GM06990 (cell line): ENCODE measurements at regions not wholly inside any gene's neighbourhood (a gene's known extent, or its start where the extent isn't known, plus 50 kb on each side); places are given as distances from the start of the nearest gene placed in this dataset.

Experiments used
- DNase-seq: peaks from one replicate; pipeline ENCODE4 v3.0.0-alpha.2; 2011; ENCODE audit not compliant: insufficient read length; ENCODE audit errors: extremely low read depth
- H3K27me3 ChIP-seq: replicated peaks from 2 replicates; pipeline ENCODE4 v1.6.0; 2011; ENCODE audit warnings: low read length; ENCODE audit not compliant: control insufficient read depth, insufficient read depth
- H3K36me3 ChIP-seq: 2 replicates; pipeline ENCODE4 v1.5.1; 2011; ENCODE audit warnings: low read length; ENCODE audit not compliant: control insufficient read depth, insufficient read depth
- H3K4me3 ChIP-seq: replicated peaks from 2 replicates; pipeline ENCODE4 v1.5.1; 2011; ENCODE audit warnings: low read depth, mild to moderate bottlenecking, control low read depth, low read length
- CTCF ChIP-seq: IDR thresholded peaks from 2 replicates; pipeline ENCODE4 v1.5.1; 2011; ENCODE audit warnings: low read length, control low read depth, mild to moderate bottlenecking, inconsistent platforms; ENCODE audit not compliant: insufficient read depth, poor library complexity, severe bottlenecking

GRCh38 chr9:79193501-79194223 is 378.1 kb upstream of the TLE4 start:
- no peak for DNase-seq
- H3K36me3 ChIP-seq = no peaks in the 10 kb centered on the region
- H3K4me3 ChIP-seq = no peak overlapping the region
- TF ChIP-seq CTCF = no peak
- H3K27me3 ChIP-seq = no peaks in the 10 kb centered on the region; the same call in 1 of the 2 replicates

- no peak for DNase-seq
- H3K4me3 ChIP-seq = no peak overlapping the region
- H3K36me3 ChIP-seq = no peaks in the 10 kb centered on the region
- TF ChIP-seq CTCF = no peak
- H3K27me3 ChIP-seq = no peaks in the 10 kb centered on the region; the same call in 1 of the 2 replicates
Observed at GRCh38 chr9:79195879-79196278, 375.9 kb upstream of the TLE4 start.

GRCh38 chr9:79196606-79197005 is 375.2 kb upstream of the TLE4 start:
- Histone ChIP-seq H3K36me3 (no peaks in the 10 kb centered on the region), H3K27me3 (no peaks in the 10 kb centered on the region; the same call in 1 of the 2 replicates), H3K4me3 (no peak overlapping the region)
- DNase-seq = no peak
- no peak for TF ChIP-seq CTCF

GRCh38 chr9:79200336-79200735 is 371.4 kb upstream of the TLE4 start:
- Histone ChIP-seq H3K4me3 (no peak overlapping the region), H3K27me3 (no peaks in the 10 kb centered on the region), H3K36me3 (no peaks in the 10 kb centered on the region)
- no peak for TF ChIP-seq CTCF
- no peak for DNase-seq

- H3K4me3 ChIP-seq = no peak overlapping the region
- no peak for TF ChIP-seq CTCF
- no peak for DNase-seq
- H3K27me3 ChIP-seq = no peaks in the 10 kb centered on the region
- H3K36me3 ChIP-seq = no peaks in the 10 kb centered on the region
Observed at GRCh38 chr9:79201636-79202035, 370.1 kb upstream of the TLE4 start.

GRCh38 chr9:79208791-79209396 is 362.9 kb upstream of the TLE4 start:
- Histone ChIP-seq H3K27me3 (no peaks in the 10 kb centered on the region), H3K4me3 (no peak overlapping the region), H3K36me3 (no peaks in the 10 kb centered on the region)
- DNase-seq = no peak
- TF ChIP-seq CTCF = no peak
